ENCODE measurements at regions not wholly inside any gene's neighbourhood (a gene's known extent, or its start where the extent isn't known, plus 50 kb on each side); places are given as distances from the start of the nearest gene placed in this dataset.

- no peak for DNase-seq
Measured at GRCh38 chr4:128471576-128471975, 184.0 kb upstream of the PGRMC2 start.

- no peak for DNase-seq
Measured at GRCh38 chr4:128470492-128471053, 183.0 kb upstream of the PGRMC2 start.

GRCh38 chr4:128468123-128468989 is 180.7 kb upstream of the PGRMC2 start:
- DNase-seq, result no peak

GRCh38 chr4:128465523-128465922 is 177.9 kb upstream of the PGRMC2 start:
- no peak for DNase-seq

GRCh38 chr4:128463006-128463405 is 175.4 kb upstream of the PGRMC2 start:
- no peak for DNase-seq

GRCh38 chr4:128462103-128462783 is 174.6 kb upstream of the PGRMC2 start:
- DNase-seq, result no peak

- no peak for DNase-seq
Measured at GRCh38 chr4:128461291-128462102, 173.9 kb upstream of the PGRMC2 start.

GRCh38 chr4:128459547-128459946 is 171.9 kb upstream of the PGRMC2 start:
- no peak for DNase-seq

GRCh38 chr4:128458816-128459215 is 171.2 kb upstream of the PGRMC2 start:
- no peak for DNase-seq

GRCh38 chr4:128457726-128458125 is 170.1 kb upstream of the PGRMC2 start:
- no peak for DNase-seq

- DNase-seq, result no peak
Measured at GRCh38 chr4:128456171-128456570, 168.6 kb upstream of the PGRMC2 start.

- no peak for DNase-seq
Measured at GRCh38 chr4:128455480-128455879, 167.9 kb upstream of the PGRMC2 start.

GRCh38 chr4:128454881-128455280 is 167.3 kb upstream of the PGRMC2 start:
- no peak for DNase-seq

- peak; percentile 59 for DNase-seq
Measured at GRCh38 chr4:128454281-128454871, 166.8 kb upstream of the PGRMC2 start.

GRCh38 chr4:128452415-128452814 is 164.8 kb upstream of the PGRMC2 start:
- no peak for DNase-seq

- DNase-seq, result no peak
Measured at GRCh38 chr4:128451270-128451905, 163.8 kb upstream of the PGRMC2 start.

- no peak for DNase-seq
Measured at GRCh38 chr4:128450326-128451120, 162.9 kb upstream of the PGRMC2 start.

GRCh38 chr4:128449251-128449650 is 161.6 kb upstream of the PGRMC2 start:
- DNase-seq, result no peak

- DNase-seq, result no peak
Measured at GRCh38 chr4:128444544-128445302, 157.1 kb upstream of the PGRMC2 start.

- no peak for DNase-seq
Measured at GRCh38 chr4:128440923-128441322, 153.3 kb upstream of the PGRMC2 start.
